ENCODE measurements at regions not wholly inside any gene's neighbourhood (a gene's known extent, or its start where the extent isn't known, plus 50 kb on each side); places are given as distances from the start of the nearest gene placed in this dataset.

DNA sequence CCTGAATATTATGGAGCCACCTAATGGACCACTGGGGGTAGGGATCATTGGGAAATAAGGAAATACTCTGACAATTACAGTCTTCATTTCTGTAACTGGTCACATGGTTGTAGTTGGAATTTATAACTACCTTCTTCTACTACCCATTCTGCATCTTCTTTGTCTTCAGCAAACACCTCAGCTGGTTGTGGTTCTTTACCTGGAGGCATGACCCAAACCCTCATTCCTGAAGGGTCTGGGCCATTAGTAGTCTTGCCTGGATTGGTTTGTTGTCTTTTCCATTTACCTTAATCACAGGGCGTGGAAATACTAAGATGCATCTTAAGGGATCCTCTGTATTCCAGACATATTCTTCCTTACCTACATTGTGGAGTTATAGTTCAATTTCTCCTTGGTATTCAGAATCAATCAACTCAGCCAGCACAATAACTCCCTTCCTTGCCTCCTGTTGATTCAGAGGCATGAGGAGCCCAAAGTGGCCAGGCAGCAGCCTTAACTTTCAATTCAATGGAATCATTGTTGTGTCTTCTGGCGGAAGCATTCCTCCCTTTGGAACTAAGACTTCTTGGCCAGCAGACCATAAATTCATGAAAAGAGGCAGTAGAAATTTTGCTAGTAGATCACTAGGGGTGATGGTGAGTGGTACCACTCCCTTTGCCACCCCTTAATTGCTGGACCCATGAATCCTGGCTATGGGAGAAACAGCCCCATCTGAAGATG, 75.7 kb upstream of the RAP2C start:
- TF ChIP-seq EP300 (IDR thresholded peaks at IDR 0.05) (no peak), POLR2A (IDR thresholded peaks at IDR 0.05) (no peak)
- TF ChIP-seq, protein P1, sequence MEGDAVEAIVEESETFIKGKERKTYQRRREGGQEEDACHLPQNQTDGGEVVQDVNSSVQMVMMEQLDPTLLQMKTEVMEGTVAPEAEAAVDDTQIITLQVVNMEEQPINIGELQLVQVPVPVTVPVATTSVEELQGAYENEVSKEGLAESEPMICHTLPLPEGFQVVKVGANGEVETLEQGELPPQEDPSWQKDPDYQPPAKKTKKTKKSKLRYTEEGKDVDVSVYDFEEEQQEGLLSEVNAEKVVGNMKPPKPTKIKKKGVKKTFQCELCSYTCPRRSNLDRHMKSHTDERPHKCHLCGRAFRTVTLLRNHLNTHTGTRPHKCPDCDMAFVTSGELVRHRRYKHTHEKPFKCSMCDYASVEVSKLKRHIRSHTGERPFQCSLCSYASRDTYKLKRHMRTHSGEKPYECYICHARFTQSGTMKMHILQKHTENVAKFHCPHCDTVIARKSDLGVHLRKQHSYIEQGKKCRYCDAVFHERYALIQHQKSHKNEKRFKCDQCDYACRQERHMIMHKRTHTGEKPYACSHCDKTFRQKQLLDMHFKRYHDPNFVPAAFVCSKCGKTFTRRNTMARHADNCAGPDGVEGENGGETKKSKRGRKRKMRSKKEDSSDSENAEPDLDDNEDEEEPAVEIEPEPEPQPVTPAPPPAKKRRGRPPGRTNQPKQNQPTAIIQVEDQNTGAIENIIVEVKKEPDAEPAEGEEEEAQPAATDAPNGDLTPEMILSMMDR (IDR thresholded peaks at IDR 0.05): no peak

Measured in suprapubic skin (tissue), 3 donors.